HEK293 (cell line): ENCODE measurements at regions not wholly inside any gene's neighbourhood (a gene's known extent, or its start where the extent isn't known, plus 50 kb on each side); places are given as distances from the start of the nearest gene placed in this dataset.

Experiments used
- CTCF ChIA-PET: fragments of 350-600 bp; formaldehyde crosslinking; extraction: SDS; loops from one replicate; lab custom pipeline; 2021; ENCODE audit warnings: antibody characterized with exemption; lab: Yijun Ruan, JAX
- POLR2A ChIA-PET: fragments of 300-600 bp; formaldehyde crosslinking; extraction: SDS; loops from one replicate; lab custom pipeline; 2020; ENCODE audit warnings: antibody characterized with exemption, inconsistent platforms; lab: Yijun Ruan, JAX
- H3K27ac ChIP-seq: fragments of 200-500 bp; sonication (Bioruptor generic); 2 replicates; pipeline ENCODE4 v1.5.1; 2014; ENCODE audit warnings: low read depth, low read length, control low read depth, inconsistent platforms; ENCODE audit errors: extremely low read depth
- H3K36me3 ChIP-seq, 2 experiments: fragments of 200-500 bp in 1 of 2; sonication (Bioruptor generic) in 1 of 2; 1 replicate in 1 of 2; 2 replicates in 1 of 2; pipeline ENCODE4 v1.5.1; 2014 to 2017; ENCODE audit warnings: inconsistent platforms in 2 of 2, low read length in 2 of 2; ENCODE audit not compliant: control insufficient read depth in 2 of 2, insufficient read depth in 1 of 2
- H3K4me1 ChIP-seq: fragments of 200-500 bp; sonication (Bioruptor generic); 2 replicates; pipeline ENCODE4 v1.5.1; 2014; ENCODE audit warnings: mild to moderate bottlenecking, low read length, inconsistent platforms; ENCODE audit not compliant: control insufficient read depth, insufficient read depth
- H3K4me3 ChIP-seq: 2 replicates; pipeline ENCODE4 v1.5.1; 2011; ENCODE audit warnings: low read depth, mild to moderate bottlenecking, control low read depth, low read length, moderate library complexity
- H3K9me3 ChIP-seq: fragments of 200-500 bp; sonication (Bioruptor generic); 2 replicates; pipeline ENCODE4 v1.5.1; 2014; ENCODE audit warnings: low read depth, low read length, inconsistent platforms; ENCODE audit not compliant: control insufficient read depth, insufficient read depth
- FEZF1 ChIP-seq: fragments of 450-650 bp; formaldehyde crosslinking; IDR thresholded peaks from 2 replicates; pipeline ENCODE4 v1.5.1; 2016; ENCODE audit warnings: missing biosample characterization, missing genetic modification characterization
- GLIS1 ChIP-seq: fragments of 450-650 bp; formaldehyde crosslinking; IDR thresholded peaks from 2 replicates; pipeline ENCODE4 v1.5.1; 2016; ENCODE audit warnings: missing biosample characterization, missing genetic modification characterization
- TRIM28 ChIP-seq: IDR thresholded peaks from 2 replicates; pipeline ENCODE4 v1.6.1; 2011; ENCODE audit warnings: low read length, control low read depth, borderline replicate concordance
- ZBTB26 ChIP-seq: fragments of 450-650 bp; formaldehyde crosslinking; optimal IDR thresholded peaks from 2 replicates; pipeline ENCODE3; 2016; ENCODE audit warnings: missing biosample characterization, mild to moderate bottlenecking, missing genetic modification characterization
- ZBTB44 ChIP-seq: fragments of 450-650 bp; IDR thresholded peaks from 2 replicates; pipeline ENCODE4 v1.5.1; 2018; ENCODE audit warnings: missing biosample characterization, mild to moderate bottlenecking, missing genetic modification characterization
- ZNF121 ChIP-seq: fragments of 450-650 bp; formaldehyde crosslinking; IDR thresholded peaks from 2 replicates; pipeline ENCODE4 v1.5.1; 2016; ENCODE audit warnings: missing biosample characterization, missing genetic modification characterization
- ZNF155 ChIP-seq: fragments of 450-650 bp; formaldehyde crosslinking; IDR thresholded peaks from 2 replicates; pipeline ENCODE4 v1.5.1; 2016; ENCODE audit warnings: missing biosample characterization, missing genetic modification characterization
- ZNF174 ChIP-seq: fragments of 450-650 bp; formaldehyde crosslinking; IDR thresholded peaks from 2 replicates; pipeline ENCODE4 v1.5.0; 2017; ENCODE audit warnings: missing biosample characterization, mild to moderate bottlenecking, missing genetic modification characterization
- ZNF416 ChIP-seq: fragments of 450-650 bp; formaldehyde crosslinking; IDR thresholded peaks from 2 replicates; pipeline ENCODE4 v1.5.1; 2016; ENCODE audit warnings: missing biosample characterization, missing genetic modification characterization
- ZNF423 ChIP-seq: fragments of 450-650 bp; formaldehyde crosslinking; IDR thresholded peaks from 2 replicates; pipeline ENCODE4 v1.5.1; 2016; ENCODE audit warnings: missing biosample characterization, missing genetic modification characterization
- ZNF530 ChIP-seq: fragments of 450-650 bp; formaldehyde crosslinking; IDR thresholded peaks from 2 replicates; pipeline ENCODE4 v1.5.1; 2016; ENCODE audit warnings: low read depth, missing biosample characterization, missing genetic modification characterization
- ZNF596 ChIP-seq: fragments of 450-650 bp; IDR thresholded peaks from 2 replicates; pipeline ENCODE4 v1.5.0; 2018; ENCODE audit warnings: missing biosample characterization, mild to moderate bottlenecking, missing genetic modification characterization, moderate library complexity
- ZNF610 ChIP-seq: fragments of 450-650 bp; formaldehyde crosslinking; IDR thresholded peaks from 2 replicates; pipeline ENCODE4 v1.5.1; 2016; ENCODE audit warnings: missing biosample characterization, missing genetic modification characterization, borderline replicate concordance
- ZNF624 ChIP-seq: fragments of 450-650 bp; formaldehyde crosslinking; IDR thresholded peaks from 2 replicates; pipeline ENCODE4 v1.5.1; 2017; ENCODE audit warnings: missing biosample characterization, missing genetic modification characterization
- ZNF692 ChIP-seq: fragments of 450-650 bp; formaldehyde crosslinking; IDR thresholded peaks from 2 replicates; pipeline ENCODE4 v1.5.1; 2016; ENCODE audit warnings: missing biosample characterization, missing genetic modification characterization
- TF ChIP-seq, protein P1 (sequence below): fragments of 450-650 bp; formaldehyde crosslinking; IDR thresholded peaks from 2 replicates; pipeline ENCODE4 v1.5.1; 2016; ENCODE audit warnings: missing biosample characterization, missing genetic modification characterization
- TF ChIP-seq, protein P2 (sequence below): fragments of 450-650 bp; formaldehyde crosslinking; IDR thresholded peaks from 2 replicates; pipeline ENCODE4 v1.5.1; 2016; ENCODE audit warnings: missing biosample characterization, missing genetic modification characterization, low read depth

GRCh38 chr5:168031614-168032013 is 259.8 kb upstream of the WWC1 start:
- Histone ChIP-seq H3K27ac (no peak overlapping the region), H3K36me3 (no peaks in the 10 kb centered on the region), H3K4me1 (no peaks in the 10 kb centered on the region), H3K4me3 (no peak overlapping the region), H3K9me3 (no peaks in the 10 kb centered on the region)
- ChIA-PET POLR2A (no interaction called here), CTCF (interaction anchor here (0.6 kb wide), 1 partner anchor 130 kb away, joined by 3 read pairs; no protein-coding TSS in a partner anchor)
- TF ChIP-seq ZNF624 (no peak), ZNF121 (tag by site-specific recombination) (no peak), ZNF692 (tag by site-specific recombination) (no peak)
- TF ChIP-seq, protein P1, sequence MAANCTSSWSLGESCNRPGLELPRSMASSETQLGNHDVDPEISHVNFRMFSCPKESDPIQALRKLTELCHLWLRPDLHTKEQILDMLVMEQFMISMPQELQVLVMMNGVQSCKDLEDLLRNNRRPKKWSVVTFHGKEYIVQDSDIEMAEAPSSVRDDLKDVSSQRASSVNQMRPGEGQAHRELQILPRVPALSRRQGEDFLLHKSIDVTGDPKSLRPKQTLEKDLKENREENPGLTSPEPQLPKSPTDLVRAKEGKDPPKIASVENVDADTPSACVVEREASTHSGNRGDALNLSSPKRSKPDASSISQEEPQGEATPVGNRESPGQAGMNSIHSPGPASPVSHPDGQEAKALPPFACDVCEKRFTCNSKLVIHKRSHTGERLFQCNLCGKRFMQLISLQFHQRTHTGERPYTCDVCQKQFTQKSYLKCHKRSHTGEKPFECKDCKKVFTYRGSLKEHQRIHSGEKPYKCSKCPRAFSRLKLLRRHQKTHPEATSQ: no peak

- ChIA-PET CTCF (no interaction called here), POLR2A (no interaction called here)
- no peak overlapping the region for H3K4me3 ChIP-seq
- H3K27ac ChIP-seq: no peak overlapping the region
- no peaks in the 10 kb centered on the region for H3K9me3 ChIP-seq
- no peaks in the 10 kb centered on the region for H3K4me1 ChIP-seq
- H3K36me3 ChIP-seq: no peaks in the 10 kb centered on the region
- no peak for TF ChIP-seq ZBTB26 (tag by site-specific recombination)
- no peak for TF ChIP-seq ZNF174 (tag by site-specific recombination)
- no peak for TF ChIP-seq ZNF530
- TF ChIP-seq TRIM28: no peak
- no peak for TF ChIP-seq GLIS1
- no peak for TF ChIP-seq ZBTB44 (tag by site-specific recombination)
- TF ChIP-seq ZNF416 (tag by site-specific recombination): no peak
- TF ChIP-seq ZNF423 (tag by site-specific recombination): no peak
- no peak for TF ChIP-seq ZNF155 (tag by site-specific recombination)
- TF ChIP-seq FEZF1 (tag by site-specific recombination): no peak
- TF ChIP-seq, protein P2, sequence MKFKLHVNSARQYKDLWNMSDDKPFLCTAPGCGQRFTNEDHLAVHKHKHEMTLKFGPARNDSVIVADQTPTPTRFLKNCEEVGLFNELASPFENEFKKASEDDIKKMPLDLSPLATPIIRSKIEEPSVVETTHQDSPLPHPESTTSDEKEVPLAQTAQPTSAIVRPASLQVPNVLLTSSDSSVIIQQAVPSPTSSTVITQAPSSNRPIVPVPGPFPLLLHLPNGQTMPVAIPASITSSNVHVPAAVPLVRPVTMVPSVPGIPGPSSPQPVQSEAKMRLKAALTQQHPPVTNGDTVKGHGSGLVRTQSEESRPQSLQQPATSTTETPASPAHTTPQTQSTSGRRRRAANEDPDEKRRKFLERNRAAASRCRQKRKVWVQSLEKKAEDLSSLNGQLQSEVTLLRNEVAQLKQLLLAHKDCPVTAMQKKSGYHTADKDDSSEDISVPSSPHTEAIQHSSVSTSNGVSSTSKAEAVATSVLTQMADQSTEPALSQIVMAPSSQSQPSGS (tag by site-specific recombination): no peak
- no peak for TF ChIP-seq ZNF610
- no peak for TF ChIP-seq ZNF596
Measured at GRCh38 chr5:168039039-168039438, 252.4 kb upstream of the WWC1 start.
